Central memory CD4-positive, alpha-beta T cell (primary cell): ENCODE measurements at regions not wholly inside any gene's neighbourhood (a gene's known extent, or its start where the extent isn't known, plus 50 kb on each side); places are given as distances from the start of the nearest gene placed in this dataset.

ENCODE experiments used
- DNase-seq: peaks from one replicate; pipeline ENCODE4 v3.0.0; 2022

DNA sequence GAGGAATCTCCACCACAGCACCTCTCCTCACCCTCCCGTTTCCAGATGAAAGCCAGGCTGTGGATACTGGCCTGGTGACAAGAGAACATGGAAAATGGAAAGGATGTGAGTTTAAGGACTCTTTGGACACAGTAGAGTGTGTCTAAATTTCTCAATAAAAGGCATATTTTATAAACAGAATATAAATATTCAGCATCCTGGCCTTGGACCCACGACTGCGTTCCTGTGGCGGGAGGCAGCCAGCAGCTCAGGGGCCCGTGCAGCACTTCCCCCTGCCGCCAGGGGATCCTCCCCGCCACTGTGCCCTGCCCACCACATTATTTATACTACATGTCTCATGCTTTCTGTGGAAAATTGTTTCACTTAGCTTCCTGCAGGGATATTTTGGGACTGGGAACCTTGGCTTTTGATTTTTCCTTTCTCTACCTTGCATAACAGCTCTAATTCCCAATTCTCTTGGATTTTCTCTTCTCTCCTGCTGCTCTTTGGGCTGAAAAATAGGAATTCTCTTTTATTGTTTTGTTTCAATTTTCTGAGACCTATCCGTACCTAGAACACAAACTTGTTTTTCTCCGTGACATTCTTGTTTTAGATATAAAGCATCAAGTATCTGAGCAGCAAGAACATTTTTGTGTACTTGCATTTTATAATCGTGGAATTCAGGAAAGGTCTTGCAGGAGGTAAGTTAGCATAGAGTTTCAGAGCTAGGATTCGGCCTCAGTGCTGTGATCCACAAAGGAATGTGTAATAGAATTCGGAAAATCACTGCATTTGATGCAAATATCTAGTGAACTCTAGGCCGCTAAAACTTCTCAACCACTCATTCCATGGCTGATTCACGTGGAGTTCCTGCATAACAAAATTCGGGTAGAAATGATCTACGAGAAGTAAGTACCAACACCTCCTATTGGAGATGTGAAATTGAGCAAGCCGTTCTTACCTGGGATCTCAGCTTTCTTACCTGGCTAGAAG lies 107.7 kb upstream of the SPATA13 start:
- DNase-seq = no peak

- peak; percentile 53 for DNase-seq
These were observed 106.8 kb upstream of the SPATA13 start for GRCh38 chr13:24053519-24054251.

DNA sequence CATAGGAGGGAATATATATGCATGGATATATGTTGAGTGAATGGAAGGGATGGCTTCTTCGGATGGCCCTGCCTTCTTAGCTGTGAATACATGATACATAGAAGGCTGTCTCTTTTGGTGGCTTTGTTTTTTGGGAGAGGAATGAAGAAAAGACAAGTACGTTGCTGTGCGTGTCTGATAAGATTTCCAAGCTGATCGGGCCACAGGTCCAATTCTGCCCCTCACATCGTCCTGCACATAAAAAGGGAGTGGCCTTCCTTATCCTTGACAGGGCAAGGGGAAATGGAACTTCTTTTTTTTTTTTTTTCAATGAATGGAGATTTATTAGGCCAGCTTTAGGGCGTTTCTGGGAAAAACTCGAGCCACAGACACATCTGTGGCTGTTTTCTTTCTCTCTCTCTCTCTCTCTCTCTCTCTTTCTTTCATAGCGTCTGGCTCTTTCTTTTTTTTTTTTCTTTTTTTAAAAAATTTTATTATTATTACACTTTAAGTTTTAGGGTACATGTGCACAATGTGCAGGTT lies 103.8 kb upstream of the SPATA13 start:
- no peak for DNase-seq

GRCh38 chr13:24060993-24061392 lies 99.5 kb upstream of the SPATA13 start:
- DNase-seq = no peak

DNA sequence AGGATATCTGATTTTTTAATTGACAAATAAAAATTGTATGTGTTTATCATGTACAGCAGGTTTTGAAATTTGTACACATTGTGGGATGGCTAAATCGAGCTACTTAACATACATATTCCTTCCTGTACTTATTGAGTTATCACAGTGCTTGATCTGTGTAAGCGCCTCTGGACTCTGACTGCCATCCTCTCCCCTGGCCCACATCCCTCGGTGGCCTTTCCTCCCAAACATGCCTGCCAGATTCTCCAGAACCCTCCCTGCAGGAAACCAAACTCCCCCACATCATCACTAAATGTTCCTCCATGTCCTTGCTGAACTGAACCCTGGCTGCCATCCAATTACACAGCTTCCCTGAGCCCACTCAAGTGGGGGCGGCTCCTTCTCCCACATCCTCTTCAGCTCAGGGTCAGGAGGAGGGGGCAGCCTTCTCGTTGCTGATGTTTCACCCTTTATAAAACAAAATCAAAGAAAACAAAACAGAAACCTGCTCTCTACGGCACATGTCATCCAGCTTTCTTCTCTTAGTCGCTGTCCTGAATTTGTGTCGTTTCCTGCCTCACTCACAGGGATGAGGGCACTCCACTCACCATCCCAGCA lies 97.1 kb upstream of the SPATA13 start:
- DNase-seq = no peak

- no peak for DNase-seq
These were observed 96.1 kb upstream of the SPATA13 start for GRCh38 chr13:24064371-24064770.

- DNase-seq = no peak
These were observed 95.3 kb upstream of the SPATA13 start for GRCh38 chr13:24065176-24065575.

DNA sequence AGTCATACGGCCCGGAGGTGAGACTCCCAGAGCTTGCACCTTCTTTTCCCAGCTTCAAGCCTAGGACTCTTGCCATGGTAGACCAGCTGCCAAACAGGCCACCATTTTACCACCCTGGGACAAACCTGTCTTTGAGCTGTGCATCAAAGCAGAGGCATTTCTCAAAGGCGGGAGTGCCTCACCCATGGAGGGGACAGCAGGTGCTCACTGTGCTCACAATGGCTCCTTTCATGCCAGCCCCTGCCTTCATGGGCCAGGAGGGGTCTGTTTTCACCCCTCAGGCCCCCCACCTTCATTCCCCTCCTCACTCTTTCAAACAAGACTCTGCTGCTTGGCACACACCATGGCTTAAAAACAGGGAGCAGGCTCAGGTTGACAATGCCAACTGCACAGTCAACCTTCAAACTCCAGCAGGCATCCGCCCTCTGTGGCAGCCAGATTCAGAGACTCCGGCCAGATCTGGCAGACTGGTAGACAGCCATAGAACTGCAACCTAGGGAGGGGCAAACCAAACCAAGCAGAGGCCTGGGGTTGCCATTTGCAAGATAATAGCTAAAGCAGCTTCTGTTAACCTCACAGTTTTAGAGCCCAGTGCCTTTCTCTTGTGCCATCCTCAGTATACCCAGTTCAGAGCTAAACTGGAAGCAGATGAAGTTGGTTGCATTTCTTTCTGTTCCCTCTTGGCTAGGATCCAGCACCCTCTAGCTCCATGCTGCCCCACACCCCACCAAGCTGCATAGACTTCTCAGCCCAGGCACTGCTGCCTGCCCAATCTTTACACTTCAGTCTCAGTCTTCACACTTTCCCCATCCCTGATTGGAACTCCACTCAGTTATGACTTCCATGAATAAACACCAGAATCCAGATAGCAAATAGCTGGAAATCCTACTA lies 93.9 kb upstream of the SPATA13 start:
- DNase-seq = no peak

DNA sequence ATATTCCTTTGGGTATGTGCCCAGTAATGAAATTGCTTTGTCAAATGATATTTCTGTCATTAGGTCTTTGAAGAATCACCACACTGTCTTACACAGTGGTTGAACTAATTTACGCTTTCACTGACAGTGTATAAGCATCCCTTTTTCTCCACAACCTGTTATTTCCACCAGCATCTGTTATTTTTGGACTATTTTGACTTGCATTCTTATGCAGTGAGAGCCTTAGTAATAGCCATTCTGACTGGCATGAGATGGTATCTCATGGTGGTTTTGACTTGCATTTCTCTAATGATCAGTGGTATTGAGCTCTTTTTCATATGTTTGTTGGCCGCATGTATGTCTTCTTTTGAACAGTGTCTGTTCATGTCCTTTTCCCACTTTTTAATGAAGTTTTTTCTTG lies 92.0 kb upstream of the SPATA13 start:
- DNase-seq = no peak

DNA sequence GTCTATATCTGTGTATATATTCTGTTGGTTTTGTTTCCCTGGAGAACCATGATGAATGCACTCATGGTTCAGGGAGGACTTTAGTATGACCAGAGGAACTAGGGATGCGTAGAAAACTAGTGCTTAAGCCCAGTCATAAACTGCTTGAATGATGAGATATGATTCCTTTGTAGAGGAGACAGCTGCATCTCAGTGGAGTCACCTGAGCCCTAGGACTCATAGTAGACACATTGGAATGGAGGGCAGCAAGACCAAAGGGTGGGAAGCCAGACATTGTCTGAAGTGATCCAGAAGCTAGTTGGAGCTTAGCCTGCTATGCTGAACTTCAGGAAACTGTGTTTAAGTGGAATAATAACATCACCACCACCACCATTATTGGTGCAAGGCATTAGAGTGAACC lies 89.5 kb upstream of the SPATA13 start:
- DNase-seq = no peak

DNA sequence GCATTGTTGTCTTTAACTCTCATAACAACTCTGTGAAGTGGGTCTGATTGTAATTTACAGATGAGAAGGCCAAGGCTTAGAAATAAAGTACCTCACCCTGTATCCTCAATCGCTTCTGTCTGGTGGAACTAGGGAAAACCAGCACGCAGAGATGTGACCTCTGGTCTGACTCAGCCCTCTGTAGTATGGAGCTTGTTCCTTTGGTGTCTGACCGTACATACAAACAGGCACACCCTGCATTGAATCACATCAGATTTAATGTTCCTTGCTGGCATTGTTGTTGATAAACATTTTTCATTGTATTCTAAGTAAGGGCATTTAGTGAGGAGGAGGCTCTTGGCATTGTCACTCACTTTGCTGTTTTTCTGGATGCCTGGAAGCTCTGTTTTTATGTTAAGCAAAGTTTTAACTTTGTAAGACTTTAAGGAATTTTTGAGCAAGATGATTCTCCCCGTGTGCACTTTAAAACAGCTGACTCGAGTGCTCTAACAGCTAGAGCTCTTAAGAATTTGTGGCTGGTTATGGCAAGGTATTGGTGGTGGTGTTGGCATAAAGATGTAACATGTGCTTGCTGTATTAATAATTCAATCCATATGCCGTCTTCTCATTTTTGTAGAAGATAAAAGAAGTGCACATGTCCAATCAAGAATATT lies 89.0 kb upstream of the SPATA13 start:
- no peak for DNase-seq

- no peak for DNase-seq
These were observed 86.9 kb upstream of the SPATA13 start for GRCh38 chr13:24073657-24074056.

DNA sequence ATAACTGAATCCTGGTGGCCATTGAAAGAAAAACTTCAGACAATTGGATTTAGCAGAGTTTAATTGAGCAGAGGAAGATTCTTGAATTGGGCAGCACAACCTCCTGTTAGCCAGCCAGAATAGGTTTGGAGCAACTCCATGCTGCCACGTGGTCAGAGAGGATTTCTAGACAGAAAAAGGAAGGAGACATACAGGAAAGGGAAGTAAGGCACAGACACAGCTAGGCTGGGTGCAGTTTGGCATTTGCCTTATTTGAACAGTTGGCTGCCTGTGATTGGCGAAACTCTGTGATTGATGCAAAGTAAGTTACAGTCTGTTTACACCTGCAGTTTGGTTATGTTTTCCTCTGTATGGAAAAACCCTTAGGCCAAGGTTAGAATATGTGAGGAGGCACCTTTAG lies 85.8 kb upstream of the SPATA13 start:
- no peak for DNase-seq

- no peak for DNase-seq
These were observed 85.2 kb upstream of the SPATA13 start for GRCh38 chr13:24075137-24075975.

DNA sequence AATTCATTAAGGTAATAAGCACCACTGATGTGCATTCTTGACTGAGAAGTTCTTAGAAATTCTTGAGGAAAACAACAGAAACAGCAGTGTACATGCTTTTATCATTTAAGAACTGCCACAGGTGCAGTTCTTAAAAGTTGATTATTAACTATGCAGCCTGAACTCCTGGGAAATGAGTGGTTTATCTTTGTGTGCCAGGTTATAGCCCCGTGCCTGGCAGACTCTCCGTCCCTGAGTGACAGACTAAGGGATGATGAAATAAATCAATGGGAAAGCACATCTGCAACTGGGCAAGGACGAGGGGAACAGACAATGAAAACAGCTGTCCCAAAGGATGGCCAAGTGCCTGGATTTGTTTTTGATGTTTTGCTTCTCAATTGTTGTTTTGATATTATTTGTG lies 84.4 kb upstream of the SPATA13 start:
- DNase-seq = no peak

- DNase-seq = no peak
These were observed 83.9 kb upstream of the SPATA13 start for GRCh38 chr13:24076636-24077035.

GRCh38 chr13:24080134-24080533 lies 80.4 kb upstream of the SPATA13 start:
- DNase-seq = no peak

- DNase-seq = no peak
These were observed 79.1 kb upstream of the SPATA13 start for GRCh38 chr13:24081387-24081786.

DNA sequence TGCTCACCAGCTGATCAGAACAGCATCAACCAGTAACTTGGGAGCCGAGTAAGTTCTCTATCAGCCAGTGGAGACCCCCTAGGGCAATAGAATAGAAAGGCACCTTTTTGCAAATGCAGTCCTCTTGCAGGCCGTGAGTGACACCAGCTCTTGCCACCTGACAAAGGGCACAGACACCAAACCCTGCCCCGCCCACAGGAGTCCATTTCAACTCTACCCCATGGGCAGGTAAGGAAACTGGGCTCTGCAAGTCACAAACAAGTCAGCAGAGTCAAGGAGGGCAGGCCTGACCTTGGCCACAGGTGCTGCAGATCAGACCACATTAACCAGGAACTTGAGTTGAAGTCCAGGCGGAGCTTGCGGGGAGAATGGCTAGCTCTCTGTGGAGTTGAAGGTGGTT lies 77.4 kb upstream of the SPATA13 start:
- DNase-seq = no peak

DNA sequence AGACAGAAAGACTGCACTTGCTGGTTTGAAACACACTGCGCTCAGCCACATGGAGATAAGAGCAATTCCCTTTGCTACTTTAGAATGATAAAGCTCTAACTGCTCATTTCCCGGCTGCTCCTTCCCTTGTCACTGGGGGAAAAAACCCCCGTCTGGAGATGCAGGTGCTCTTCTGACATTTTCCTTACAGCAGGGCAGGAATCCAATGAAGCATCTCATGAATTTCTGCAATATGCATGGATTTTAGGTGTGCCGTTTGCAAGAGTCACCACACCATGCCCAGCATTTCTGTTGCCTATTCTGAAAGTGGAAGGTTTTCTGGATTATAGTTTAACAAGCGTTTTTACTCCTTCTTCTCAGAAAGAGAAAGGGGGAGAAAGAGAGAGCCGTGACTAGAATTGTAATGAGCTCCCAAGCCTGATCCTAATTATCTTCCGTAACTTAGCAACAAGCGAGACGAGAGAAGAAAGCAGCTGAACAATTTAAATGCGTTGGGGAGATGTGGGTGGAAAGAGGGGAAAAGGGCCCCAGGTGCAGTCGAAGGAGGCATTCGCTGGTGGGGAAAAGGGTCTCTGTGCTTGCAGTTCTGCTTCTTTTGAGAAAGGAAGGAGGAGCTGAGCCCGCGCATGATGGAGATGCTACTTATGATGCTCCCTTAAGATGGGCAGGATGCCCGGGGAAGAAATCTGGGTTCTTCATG lies 76.6 kb upstream of the SPATA13 start:
- no peak for DNase-seq
